Kidney (tissue), 13 donors: ENCODE measurements at regions not wholly inside any gene's neighbourhood (a gene's known extent, or its start where the extent isn't known, plus 50 kb on each side); places are given as distances from the start of the nearest gene placed in this dataset.

Source experiments
- DNase-seq, 5 donors: peaks; one replicate each; pipeline ENCODE4 v3.0.0-alpha.2; 2013 to 2020
- FAIRE-seq: peaks from 2 replicates; lab custom pipeline; 2012; peaks lifted over from hg19 to GRCh38; lab: Jason Lieb, UNC
- H3K27ac ChIP-seq, 2 donors: one replicate each; pipeline ENCODE4 v1.7.0; 2013; ENCODE audit warnings: low read depth in 2 of 2, low read length in 2 of 2, inconsistent platforms in 1 of 2
- H3K27me3 ChIP-seq: one replicate; pipeline ENCODE4 v1.7.1; 2013; ENCODE audit warnings: low read length, inconsistent platforms; ENCODE audit not compliant: control insufficient read depth, insufficient read depth
- H3K36me3 ChIP-seq, 3 donors: one replicate each; pipeline versions ENCODE4 v1.7.0 to v1.7.1; 2013; ENCODE audit warnings: low read length in 3 of 3, control low read depth in 1 of 3, inconsistent platforms in 1 of 3; ENCODE audit not compliant: insufficient read depth in 3 of 3, control insufficient read depth in 2 of 3
- H3K4me1 ChIP-seq, 3 donors: one replicate each; pipeline versions ENCODE4 v1.7.0 to v1.7.1; 2013; ENCODE audit warnings: low read length in 3 of 3, inconsistent platforms in 1 of 3, low read depth in 1 of 3; ENCODE audit not compliant: control insufficient read depth in 2 of 3, insufficient read depth in 2 of 3
- H3K4me3 ChIP-seq, 3 donors: one replicate each; pipeline versions ENCODE4 v1.7.0 to v1.8.1; 2013; ENCODE audit warnings: low read length in 3 of 3, control low read depth in 1 of 3, inconsistent platforms in 1 of 3
- H3K9ac ChIP-seq, 3 donors: one replicate each; pipeline versions ENCODE4 v1.7.0 to v1.7.1; 2013; ENCODE audit warnings: low read length in 3 of 3, control low read depth in 1 of 3, inconsistent platforms in 1 of 3
- H3K9me3 ChIP-seq, 3 donors: one replicate each; pipeline versions ENCODE4 v1.7.0 to v1.7.1; 2013; ENCODE audit warnings: low read length in 3 of 3, control low read depth in 1 of 3, inconsistent platforms in 1 of 3; ENCODE audit not compliant: control insufficient read depth in 2 of 3, insufficient read depth in 1 of 3
- CTCF ChIP-seq: IDR thresholded peaks from 3 replicates; pipeline ENCODE4 v1.5.1; 2012; ENCODE audit warnings: mild to moderate bottlenecking, moderate library complexity, borderline replicate concordance; ENCODE audit not compliant: insufficient read depth; ENCODE audit errors: extremely low read depth
- intact Hi-C: fragments of 100-400 bp; cut with DNase I; formaldehyde crosslinking; loops from one replicate; pipeline ENCODE4 v1.11.1; 2022
- donor health status: control.
- donor health status: control.
- donor health status: control.
- donor health status: control.
- donor health status: control.
- donor health status: DM: yes; HTN: yes; CAD: no.
- donor health status: Normal renal cell carcinoma (clear cell type).

GRCh38 chr1:222919478-222919865 lies 104.6 kb downstream of the DISP1 start:
- intact Hi-C loops, result no loop called here
- no peak for TF ChIP-seq CTCF

GRCh38 chr1:222920169-222920568 lies 105.3 kb downstream of the DISP1 start:
- H3K27me3 ChIP-seq, result no peaks in the 10 kb centered on the region
- H3K9ac ChIP-seq, result no peak overlapping the region
- TF ChIP-seq CTCF, result no peak
- peaks cover 0 to 10% (median 0%) of the 10 kb centered on the region in 3 donors for H3K9me3 ChIP-seq
- no peaks in the 10 kb centered on the region for H3K36me3 ChIP-seq
- H3K27ac ChIP-seq, result no peak overlapping the region
- FAIRE-seq (no peak), DNase-seq (peak in 1 of 5 donors; percentile 23)
- no peak overlapping the region for H3K4me3 ChIP-seq
- no peaks in the 10 kb centered on the region for H3K4me1 ChIP-seq
- intact Hi-C loops, result no loop called here

More at GRCh38 chr1:222919478-222919865, 104.6 kb downstream of the DISP1 start:
- Histone ChIP-seq H3K4me3 (no peak overlapping the region), H3K36me3 (no peaks in the 10 kb centered on the region), H3K9me3 (peaks cover 0 to 10% (median 0%) of the 10 kb centered on the region in 3 donors), H3K4me1 (no peaks in the 10 kb centered on the region), H3K27ac (no peak overlapping the region), H3K9ac (no peak overlapping the region), H3K27me3 (no peaks in the 10 kb centered on the region)
- FAIRE-seq (no peak), DNase-seq (no peak)

- intact Hi-C loops, result no loop called here
- FAIRE-seq, result no peak
- no peaks in the 10 kb centered on the region for H3K27me3 ChIP-seq
- no peak overlapping the region for H3K4me3 ChIP-seq
- DNase-seq, result no peak
- H3K36me3 ChIP-seq, result no peaks in the 10 kb centered on the region
- no peak overlapping the region for H3K27ac ChIP-seq
- H3K4me1 ChIP-seq, result no peaks in the 10 kb centered on the region
- peaks cover 0 to 7% (median 0%) of the 10 kb centered on the region in 3 donors for H3K9me3 ChIP-seq
- TF ChIP-seq CTCF, result no peak
- H3K9ac ChIP-seq, result no peak overlapping the region
Measured at GRCh38 chr1:222921945-222922344, 107.1 kb downstream of the DISP1 start.

GRCh38 chr1:222923506-222923905 lies 108.7 kb downstream of the DISP1 start:
- no peak for FAIRE-seq
- Histone ChIP-seq H3K9ac (no peak overlapping the region), H3K27me3 (no peaks in the 10 kb centered on the region), H3K4me1 (peaks cover 0 to 5% (median 5%) of the 10 kb centered on the region in 3 donors), H3K9me3 (no peaks in the 10 kb centered on the region), H3K36me3 (no peaks in the 10 kb centered on the region), H3K27ac (no peak overlapping the region), H3K4me3 (no peak overlapping the region)
- intact Hi-C loops, result no loop called here
- TF ChIP-seq CTCF, result no peak
- DNase-seq, result no peak
